Vagina (tissue), 2 donors: ENCODE measurements at regions not wholly inside any gene's neighbourhood (a gene's known extent, or its start where the extent isn't known, plus 50 kb on each side); places are given as distances from the start of the nearest gene placed in this dataset.

Experiments used
- DNase-seq, 2 donors: peaks; one replicate each; pipeline ENCODE4 v3.0.0-alpha.2; 2017; ENCODE audit errors: extremely low spot score in 2 of 2
- H3K27ac ChIP-seq: fragments of 200-600 bp; sonication (generic); one replicate; pipeline ENCODE4 v1.5.1; 2019
- H3K27me3 ChIP-seq: fragments of 200-600 bp; sonication (generic); one replicate; pipeline ENCODE4 v1.5.1; 2019
- H3K36me3 ChIP-seq, 2 donors: fragments of 200-600 bp; sonication (generic); one replicate each; pipeline ENCODE4 v1.5.1; 2017 to 2019
- H3K4me1 ChIP-seq: fragments of 200-600 bp; sonication (generic); one replicate; pipeline ENCODE4 v1.5.1; 2019
- H3K4me3 ChIP-seq, 2 donors: fragments of 200-600 bp; sonication (generic); 1 replicate in 1 of 2; 2 replicates in 1 of 2; pipeline ENCODE4 v1.5.1; 2016 to 2019
- H3K9me3 ChIP-seq: fragments of 200-600 bp; sonication (generic); one replicate; pipeline ENCODE4 v1.5.1; 2019
- CTCF ChIP-seq, 3 experiments: fragments of 450-650 bp in 2 of 3; fragments of 200-600 bp in 1 of 3; sonication (generic) in 1 of 3; IDR thresholded peaks; one replicate each; pipeline ENCODE4 v1.5.1; 2017 to 2019; ENCODE audit warnings: antibody characterized with exemption in 3 of 3, mild to moderate bottlenecking in 2 of 3, moderate library complexity in 2 of 3
- POLR2A ChIP-seq, 2 donors: fragments of 450-650 bp; IDR thresholded peaks; one replicate each; pipeline ENCODE4 v1.6.1; 2017; ENCODE audit warnings: antibody characterized with exemption in 2 of 2, mild to moderate bottlenecking in 2 of 2, moderate library complexity in 2 of 2
- POLR2AphosphoS5 ChIP-seq, 2 donors: sonication (generic); formaldehyde crosslinking; IDR thresholded peaks; one replicate each; pipeline ENCODE4 v1.9.0; 2017; ENCODE audit warnings: antibody characterized with exemption in 2 of 2, mild to moderate bottlenecking in 2 of 2, low read depth in 1 of 2; ENCODE audit not compliant: insufficient read depth in 1 of 2
- intact Hi-C: fragments of 100-400 bp; cut with DNase I; formaldehyde crosslinking; loops from one replicate; pipeline ENCODE4 v1.15.1; 2023

- no peaks in the 10 kb centered on the region for H3K9me3 ChIP-seq
- H3K27me3 ChIP-seq: no peaks in the 10 kb centered on the region
- no peak for DNase-seq
- no peak overlapping the region for H3K4me3 ChIP-seq
- H3K36me3 ChIP-seq: no peaks in the 10 kb centered on the region
- no peak overlapping the region for H3K27ac ChIP-seq
- TF ChIP-seq POLR2A (IDR thresholded peaks at IDR 0.05) (no peak), POLR2AphosphoS5 (IDR thresholded peaks at IDR 0.05; ENCODE audit: insufficient read depth in 1 of 2, low read depth in 1 of 2) (no peak), CTCF (IDR thresholded peaks at IDR 0.05) (no peak)
- intact Hi-C loops: no loop called here
- H3K4me1 ChIP-seq: no peaks in the 10 kb centered on the region
Measured at GRCh38 chr9:30505311-30505710, 1879.1 kb upstream of the ACO1 start.

- Histone ChIP-seq H3K4me1 (no peaks in the 10 kb centered on the region), H3K27me3 (no peaks in the 10 kb centered on the region), H3K9me3 (no peaks in the 10 kb centered on the region), H3K36me3 (no peaks in the 10 kb centered on the region), H3K4me3 (no peak overlapping the region), H3K27ac (no peak overlapping the region)
- intact Hi-C loops: no loop called here
- DNase-seq: no peak
- TF ChIP-seq POLR2AphosphoS5 (IDR thresholded peaks at IDR 0.05; ENCODE audit: insufficient read depth in 1 of 2, low read depth in 1 of 2): no peak
- TF ChIP-seq CTCF (IDR thresholded peaks at IDR 0.05): no peak
- no peak for TF ChIP-seq POLR2A (IDR thresholded peaks at IDR 0.05)
Measured at GRCh38 chr9:30506749-30507148, 1877.7 kb upstream of the ACO1 start.

GRCh38 chr9:30507166-30507565 lies 1877.3 kb upstream of the ACO1 start:
- no peak for DNase-seq
- H3K4me1 ChIP-seq: no peaks in the 10 kb centered on the region
- no peaks in the 10 kb centered on the region for H3K36me3 ChIP-seq
- intact Hi-C loops: no loop called here
- TF ChIP-seq CTCF (IDR thresholded peaks at IDR 0.05) (no peak), POLR2A (IDR thresholded peaks at IDR 0.05) (no peak), POLR2AphosphoS5 (IDR thresholded peaks at IDR 0.05; ENCODE audit: insufficient read depth in 1 of 2, low read depth in 1 of 2) (no peak)
- no peaks in the 10 kb centered on the region for H3K9me3 ChIP-seq
- H3K27ac ChIP-seq: no peak overlapping the region
- H3K4me3 ChIP-seq: no peak overlapping the region
- no peaks in the 10 kb centered on the region for H3K27me3 ChIP-seq

- no peaks in the 10 kb centered on the region for H3K27me3 ChIP-seq
- intact Hi-C loops: no loop called here
- no peak overlapping the region for H3K4me3 ChIP-seq
- no peak overlapping the region for H3K27ac ChIP-seq
- DNase-seq: no peak
- TF ChIP-seq POLR2AphosphoS5 (IDR thresholded peaks at IDR 0.05; ENCODE audit: insufficient read depth in 1 of 2, low read depth in 1 of 2) (no peak), CTCF (IDR thresholded peaks at IDR 0.05) (no peak), POLR2A (IDR thresholded peaks at IDR 0.05) (no peak)
- H3K4me1 ChIP-seq: no peaks in the 10 kb centered on the region
- no peaks in the 10 kb centered on the region for H3K9me3 ChIP-seq
- no peaks in the 10 kb centered on the region for H3K36me3 ChIP-seq
Measured at GRCh38 chr9:30511666-30512065, 1872.8 kb upstream of the ACO1 start.

GRCh38 chr9:30519166-30519565 lies 1865.3 kb upstream of the ACO1 start:
- DNase-seq: no peak
- intact Hi-C loops: no loop called here
- no peaks in the 10 kb centered on the region for H3K4me1 ChIP-seq
- H3K27ac ChIP-seq: no peak overlapping the region
- H3K4me3 ChIP-seq: no peak overlapping the region
- no peaks in the 10 kb centered on the region for H3K27me3 ChIP-seq
- H3K9me3 ChIP-seq: no peaks in the 10 kb centered on the region
- no peaks in the 10 kb centered on the region for H3K36me3 ChIP-seq
- no peak for TF ChIP-seq POLR2A (IDR thresholded peaks at IDR 0.05)
- TF ChIP-seq CTCF (IDR thresholded peaks at IDR 0.05): no peak
- TF ChIP-seq POLR2AphosphoS5 (IDR thresholded peaks at IDR 0.05; ENCODE audit: insufficient read depth in 1 of 2, low read depth in 1 of 2): no peak
